Panc1 (cell line): ENCODE measurements at regions not wholly inside any gene's neighbourhood (a gene's known extent, or its start where the extent isn't known, plus 50 kb on each side); places are given as distances from the start of the nearest gene placed in this dataset.

ENCODE experiments used
- ATAC-seq: fragments of 200-7000 bp; cut with Tn5 transposase; 2 replicates; pipeline ENCODE4 v1.9.1; 2020; ENCODE audit warnings: mild to moderate bottlenecking, moderate library complexity
- BruUV-seq: library from RNA; stranded (reverse); fragments of 400-500 nt; replicated peaks from 2 replicates; lab custom pipeline; 2021; lab: Mats Ljungman, UMichigan
- CTCF ChIA-PET: fragments of 300-600 bp; sonication (Branson Sonifier 250); formaldehyde crosslinking; loops from one replicate; lab custom pipeline; 2022; ENCODE audit warnings: antibody characterized with exemption; lab: Charles Lee
- POLR2A ChIA-PET: fragments of 300-600 bp; sonication (Branson Sonifier 250); formaldehyde crosslinking; loops from one replicate; lab custom pipeline; 2022; ENCODE audit warnings: antibody characterized with exemption; lab: Charles Lee
- DNase-seq: peaks from one replicate; pipeline ENCODE4 v3.0.0-alpha.2; 2010; ENCODE audit warnings: low read depth, low spot score
- H3K27ac ChIP-seq: 2 replicates; pipeline ENCODE4 v1.5.1; 2011; ENCODE audit warnings: mild to moderate bottlenecking, low read length, inconsistent platforms
- H3K27me3 ChIP-seq: fragments of 200-500 bp; sonication (Bioruptor generic); 2 replicates; pipeline ENCODE4 v1.6.0; 2014; ENCODE audit warnings: low read length, inconsistent platforms; ENCODE audit not compliant: control insufficient read depth, insufficient read depth
- H3K36me3 ChIP-seq: fragments of 200-500 bp; sonication (Bioruptor generic); 2 replicates; pipeline ENCODE4 v1.5.1; 2014; ENCODE audit warnings: inconsistent platforms, mild to moderate bottlenecking, low read length, moderate library complexity; ENCODE audit not compliant: control insufficient read depth, insufficient read depth
- H3K4me1 ChIP-seq: 2 replicates; pipeline ENCODE4 v1.5.1; 2011; ENCODE audit warnings: inconsistent platforms, mild to moderate bottlenecking, low read length, moderate library complexity; ENCODE audit not compliant: control insufficient read depth, insufficient read depth
- H3K4me3 ChIP-seq, 2 experiments: 2 replicates each; pipeline ENCODE4 v1.5.1; 2011 to 2012; ENCODE audit warnings: low read depth in 2 of 2, low read length in 2 of 2, mild to moderate bottlenecking in 2 of 2, inconsistent platforms in 1 of 2, moderate library complexity in 1 of 2
- H3K9me3 ChIP-seq: fragments of 200-500 bp; sonication (Bioruptor generic); 2 replicates; pipeline ENCODE4 v1.5.1; 2014; ENCODE audit warnings: low read depth, mild to moderate bottlenecking, inconsistent platforms, low read length, moderate library complexity; ENCODE audit not compliant: control insufficient read depth, insufficient read depth
- POLR2AphosphoS5 ChIP-seq: IDR thresholded peaks from 2 replicates; pipeline ENCODE4 v1.6.1; 2012; ENCODE audit warnings: mild to moderate bottlenecking, low read depth, low read length, moderate library complexity
- REST ChIP-seq, 2 experiments: IDR thresholded peaks; 2 replicates each; pipeline ENCODE4 v1.6.1; 2011 to 2012; ENCODE audit warnings: low read depth in 2 of 2, control low read depth in 1 of 2, low read length in 1 of 2, mild to moderate bottlenecking in 1 of 2, moderate library complexity in 1 of 2; ENCODE audit not compliant: insufficient read depth in 1 of 2
- SIN3A ChIP-seq: IDR thresholded peaks from 2 replicates; pipeline ENCODE4 v1.6.1; 2012; ENCODE audit warnings: low read depth, mild to moderate bottlenecking, low read length, moderate library complexity, borderline replicate concordance; ENCODE audit not compliant: insufficient read depth
- TCF7L2 ChIP-seq: IDR thresholded peaks from 2 replicates; pipeline ENCODE4 v1.6.1; 2011; ENCODE audit warnings: mild to moderate bottlenecking, low read depth, low read length, inconsistent platforms
- in situ Hi-C: cut with HindIII; loops from 2 replicates; pipeline ENCODE4 v1.10.0; 2016; ENCODE audit warnings: low sequenced_read_pairs, low pct_unique_long_range_greater_than_20kb
- intact Hi-C: fragments of 100-400 bp; cut with micrococcal nuclease; formaldehyde crosslinking; loops from one replicate; pipeline ENCODE4 v1.10.0; 2022; ENCODE audit not compliant: unreplicated experiment
- TF ChIP-seq, protein P1 (sequence below): fragments of 450-650 bp; IDR thresholded peaks from 2 replicates; pipeline ENCODE4 v1.5.1; 2017; ENCODE audit warnings: mild to moderate bottlenecking

GRCh38 chr12:46486588-46486987 is 114.0 kb upstream of the SLC38A2 start:
- ATAC-seq (no peak), DNase-seq (no peak)
- Histone ChIP-seq H3K9me3 (no peaks in the 10 kb centered on the region; the same call in 1 of the 2 replicates), H3K4me3 (no peak overlapping the region), H3K4me1 (peaks cover 5% of the 10 kb centered on the region; the same call in 1 of the 2 replicates), H3K36me3 (no peaks in the 10 kb centered on the region), H3K27ac (peak overlapping the region; percentile 41; the same call in 1 of the 2 replicates), H3K27me3 (no peaks in the 10 kb centered on the region)
- in situ Hi-C loops (no loop called here), intact Hi-C loops (no loop called here)
- no peak for TF ChIP-seq TCF7L2
- TF ChIP-seq, protein P1, sequence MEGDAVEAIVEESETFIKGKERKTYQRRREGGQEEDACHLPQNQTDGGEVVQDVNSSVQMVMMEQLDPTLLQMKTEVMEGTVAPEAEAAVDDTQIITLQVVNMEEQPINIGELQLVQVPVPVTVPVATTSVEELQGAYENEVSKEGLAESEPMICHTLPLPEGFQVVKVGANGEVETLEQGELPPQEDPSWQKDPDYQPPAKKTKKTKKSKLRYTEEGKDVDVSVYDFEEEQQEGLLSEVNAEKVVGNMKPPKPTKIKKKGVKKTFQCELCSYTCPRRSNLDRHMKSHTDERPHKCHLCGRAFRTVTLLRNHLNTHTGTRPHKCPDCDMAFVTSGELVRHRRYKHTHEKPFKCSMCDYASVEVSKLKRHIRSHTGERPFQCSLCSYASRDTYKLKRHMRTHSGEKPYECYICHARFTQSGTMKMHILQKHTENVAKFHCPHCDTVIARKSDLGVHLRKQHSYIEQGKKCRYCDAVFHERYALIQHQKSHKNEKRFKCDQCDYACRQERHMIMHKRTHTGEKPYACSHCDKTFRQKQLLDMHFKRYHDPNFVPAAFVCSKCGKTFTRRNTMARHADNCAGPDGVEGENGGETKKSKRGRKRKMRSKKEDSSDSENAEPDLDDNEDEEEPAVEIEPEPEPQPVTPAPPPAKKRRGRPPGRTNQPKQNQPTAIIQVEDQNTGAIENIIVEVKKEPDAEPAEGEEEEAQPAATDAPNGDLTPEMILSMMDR = no peak
- no peak for TF ChIP-seq POLR2AphosphoS5
- no peak for TF ChIP-seq REST (IDR thresholded peaks at IDR 0.05; ENCODE audit: insufficient read depth in 1 of 2, low read depth in 2 of 2, low read length in 1 of 2)
- TF ChIP-seq SIN3A = no peak
- ChIA-PET CTCF (no interaction called here), POLR2A (no interaction called here)
- BruUV-seq = no TSS peak

DNA sequence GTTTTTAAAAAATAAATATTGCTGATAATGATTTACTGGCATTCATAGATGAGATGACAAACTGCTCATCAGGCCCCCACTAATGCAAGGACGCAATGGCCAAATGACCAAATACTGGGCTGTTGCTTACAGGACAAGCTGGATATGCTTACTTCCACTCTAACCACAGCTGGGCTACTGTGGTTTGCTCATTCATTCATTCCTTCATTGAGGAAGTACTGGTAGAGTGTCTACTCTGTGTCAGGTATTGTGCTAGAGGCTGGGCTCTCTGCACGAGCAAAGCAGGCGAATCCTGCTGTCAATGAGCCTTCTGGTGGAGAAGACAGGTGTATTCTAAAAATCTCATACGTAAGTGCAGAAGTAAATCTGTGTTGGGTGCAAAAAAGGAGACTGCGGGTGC is 113.3 kb upstream of the SLC38A2 start:
- Histone ChIP-seq H3K9me3 (peaks cover 2% of the 10 kb centered on the region; the same call in 1 of the 2 replicates), H3K4me1 (peaks cover 5% of the 10 kb centered on the region; the same call in 1 of the 2 replicates), H3K36me3 (no peaks in the 10 kb centered on the region), H3K4me3 (no peak overlapping the region), H3K27ac (peak overlapping the region; percentile 24; the same call in 1 of the 2 replicates), H3K27me3 (no peaks in the 10 kb centered on the region)
- no peak for DNase-seq
- ChIA-PET CTCF (no interaction called here), POLR2A (no interaction called here)
- no peak for TF ChIP-seq REST (IDR thresholded peaks at IDR 0.05; ENCODE audit: insufficient read depth in 1 of 2, low read depth in 2 of 2, low read length in 1 of 2)
- no peak for TF ChIP-seq TCF7L2
- no peak for TF ChIP-seq POLR2AphosphoS5
- TF ChIP-seq SIN3A = no peak
- TF ChIP-seq, protein P1 = no peak
- no peak for ATAC-seq
- in situ Hi-C loops = no loop called here
- intact Hi-C loops = no loop called here
- no TSS peak for BruUV-seq
